K562 (cell line): ENCODE measurements at regions not wholly inside any gene's neighbourhood (a gene's known extent, or its start where the extent isn't known, plus 50 kb on each side); places are given as distances from the start of the nearest gene placed in this dataset.

Source experiments
- ARHGAP35 ChIP-seq: fragments of 450-650 bp; IDR thresholded peaks from 2 replicates; pipeline ENCODE4 v1.6.1; 2018; ENCODE audit not compliant: partially characterized antibody
- NR4A1 ChIP-seq, 2 experiments: fragments of 250-450 bp in 1 of 2; fragments of 450-650 bp in 1 of 2; sonication (Bioruptor Pico) in 1 of 2; IDR thresholded peaks; 2 replicates each; pipeline versions ENCODE4 v1.4.0 to v1.6.1; 2016 to 2020; ENCODE audit warnings: mild to moderate bottlenecking in 2 of 2, missing compliant biosample characterization in 1 of 2, missing genetic modification characterization in 1 of 2, moderate library complexity in 1 of 2
- RBBP5 ChIP-seq: fragments of 200-600 bp; sonication (generic); IDR thresholded peaks from 2 replicates; pipeline ENCODE4 v1.6.1; 2012; ENCODE audit warnings: borderline replicate concordance, mild to moderate bottlenecking, low read length, control low read depth, inconsistent platforms; ENCODE audit not compliant: insufficient read depth, poor library complexity, severe bottlenecking
- SMAD1 ChIP-seq: fragments of 150-350 bp; IDR thresholded peaks from 2 replicates; pipeline ENCODE4 v1.6.1; 2014; ENCODE audit warnings: low read length, low read depth; ENCODE audit not compliant: partially characterized antibody
- TBP ChIP-seq: optimal IDR thresholded peaks from 2 replicates; pipeline ENCODE3; 2011; ENCODE audit warnings: low read depth, low read length, improper control_type of control experiment
- ZKSCAN1 ChIP-seq: fragments of 150-350 bp; IDR thresholded peaks from 2 replicates; pipeline ENCODE4 v1.6.1; 2016; ENCODE audit warnings: low read depth, low read length
- ZNF140 ChIP-seq: fragments of 250-450 bp; sonication (Bioruptor Pico); IDR thresholded peaks from 2 replicates; pipeline ENCODE4 v1.8.0; 2021; ENCODE audit warnings: moderate library complexity, mild to moderate bottlenecking, inconsistent platforms
- ZNF184 ChIP-seq: sonication (generic); formaldehyde crosslinking; IDR thresholded peaks from 2 replicates; pipeline ENCODE4 v1.5.0; 2020; ENCODE audit warnings: missing genetic modification reagents
- ZNF274 ChIP-seq: IDR thresholded peaks from 2 replicates; pipeline ENCODE4 v1.6.1; 2011; ENCODE audit warnings: low read depth, mild to moderate bottlenecking, low read length, moderate library complexity, borderline replicate concordance
- TF ChIP-seq, protein P1 (sequence below): fragments of 250-450 bp; sonication (Bioruptor Pico); IDR thresholded peaks from 2 replicates; pipeline ENCODE4 v1.4.0; 2020
- TF ChIP-seq, protein P2 (sequence below): fragments of 450-650 bp; formaldehyde crosslinking; IDR thresholded peaks from 2 replicates; pipeline ENCODE4 v1.4.0; 2020; ENCODE audit warnings: mild to moderate bottlenecking, moderate library complexity
- TF ChIP-seq, protein P3 (sequence below): IDR thresholded peaks from 3 replicates; pipeline ENCODE4 v1.6.1; 2011; ENCODE audit warnings: borderline replicate concordance, mild to moderate bottlenecking, moderate library complexity; ENCODE audit not compliant: insufficient read length; ENCODE audit errors: extremely low read depth

DNA sequence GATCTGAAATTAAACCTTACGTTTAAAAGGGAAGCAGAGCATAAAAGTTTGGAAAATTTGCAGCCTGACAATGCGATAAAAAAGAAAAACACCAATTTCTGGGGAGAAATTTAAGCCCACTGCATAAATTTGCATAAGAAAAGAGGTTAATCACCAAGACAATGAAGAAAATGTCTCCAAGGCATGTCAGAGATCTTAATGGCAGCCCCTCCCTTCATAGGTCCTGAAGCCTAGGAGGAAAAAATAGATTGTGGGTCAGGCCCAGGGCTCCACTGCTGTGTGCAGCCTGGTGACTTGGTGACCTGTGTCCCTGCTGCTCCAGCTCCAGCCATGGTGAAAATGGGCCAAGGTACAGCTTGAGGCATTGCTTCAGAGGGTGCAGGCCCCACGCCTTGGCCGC, 264.0 kb upstream of the CT83 start (continued):
- TF ChIP-seq, protein P1, sequence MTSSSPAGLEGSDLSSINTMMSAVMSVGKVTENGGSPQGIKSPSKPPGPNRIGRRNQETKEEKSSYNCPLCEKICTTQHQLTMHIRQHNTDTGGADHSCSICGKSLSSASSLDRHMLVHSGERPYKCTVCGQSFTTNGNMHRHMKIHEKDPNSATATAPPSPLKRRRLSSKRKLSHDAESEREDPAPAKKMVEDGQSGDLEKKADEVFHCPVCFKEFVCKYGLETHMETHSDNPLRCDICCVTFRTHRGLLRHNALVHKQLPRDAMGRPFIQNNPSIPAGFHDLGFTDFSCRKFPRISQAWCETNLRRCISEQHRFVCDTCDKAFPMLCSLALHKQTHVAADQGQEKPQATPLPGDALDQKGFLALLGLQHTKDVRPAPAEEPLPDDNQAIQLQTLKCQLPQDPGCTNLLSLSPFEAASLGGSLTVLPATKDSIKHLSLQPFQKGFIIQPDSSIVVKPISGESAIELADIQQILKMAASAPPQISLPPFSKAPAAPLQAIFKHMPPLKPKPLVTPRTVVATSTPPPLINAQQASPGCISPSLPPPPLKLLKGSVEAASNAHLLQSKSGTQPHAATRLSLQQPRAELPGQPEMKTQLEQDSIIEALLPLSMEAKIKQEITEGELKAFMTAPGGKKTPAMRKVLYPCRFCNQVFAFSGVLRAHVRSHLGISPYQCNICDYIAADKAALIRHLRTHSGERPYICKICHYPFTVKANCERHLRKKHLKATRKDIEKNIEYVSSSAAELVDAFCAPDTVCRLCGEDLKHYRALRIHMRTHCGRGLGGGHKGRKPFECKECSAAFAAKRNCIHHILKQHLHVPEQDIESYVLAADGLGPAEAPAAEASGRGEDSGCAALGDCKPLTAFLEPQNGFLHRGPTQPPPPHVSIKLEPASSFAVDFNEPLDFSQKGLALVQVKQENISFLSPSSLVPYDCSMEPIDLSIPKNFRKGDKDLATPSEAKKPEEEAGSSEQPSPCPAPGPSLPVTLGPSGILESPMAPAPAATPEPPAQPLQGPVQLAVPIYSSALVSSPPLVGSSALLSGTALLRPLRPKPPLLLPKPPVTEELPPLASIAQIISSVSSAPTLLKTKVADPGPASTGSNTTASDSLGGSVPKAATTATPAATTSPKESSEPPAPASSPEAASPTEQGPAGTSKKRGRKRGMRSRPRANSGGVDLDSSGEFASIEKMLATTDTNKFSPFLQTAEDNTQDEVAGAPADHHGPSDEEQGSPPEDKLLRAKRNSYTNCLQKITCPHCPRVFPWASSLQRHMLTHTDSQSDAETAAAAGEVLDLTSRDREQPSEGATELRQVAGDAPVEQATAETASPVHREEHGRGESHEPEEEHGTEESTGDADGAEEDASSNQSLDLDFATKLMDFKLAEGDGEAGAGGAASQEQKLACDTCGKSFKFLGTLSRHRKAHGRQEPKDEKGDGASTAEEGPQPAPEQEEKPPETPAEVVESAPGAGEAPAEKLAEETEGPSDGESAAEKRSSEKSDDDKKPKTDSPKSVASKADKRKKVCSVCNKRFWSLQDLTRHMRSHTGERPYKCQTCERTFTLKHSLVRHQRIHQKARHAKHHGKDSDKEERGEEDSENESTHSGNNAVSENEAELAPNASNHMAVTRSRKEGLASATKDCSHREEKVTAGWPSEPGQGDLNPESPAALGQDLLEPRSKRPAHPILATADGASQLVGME (CRISPR knock-in tag), result no peak
- TF ChIP-seq SMAD1 (no peak), ZNF140 (CRISPR knock-in tag) (no peak), ZNF184 (CRISPR knock-in tag) (no peak), TBP (no peak), ZNF274 (no peak), ARHGAP35 (no peak), NR4A1 (CRISPR knock-in tag; IDR thresholded peaks at IDR 0.05) (no peak), NR4A1 (tag; IDR thresholded peaks at IDR 0.05) (no peak), ZKSCAN1 (no peak), RBBP5 (no peak)
- TF ChIP-seq, protein P2, sequence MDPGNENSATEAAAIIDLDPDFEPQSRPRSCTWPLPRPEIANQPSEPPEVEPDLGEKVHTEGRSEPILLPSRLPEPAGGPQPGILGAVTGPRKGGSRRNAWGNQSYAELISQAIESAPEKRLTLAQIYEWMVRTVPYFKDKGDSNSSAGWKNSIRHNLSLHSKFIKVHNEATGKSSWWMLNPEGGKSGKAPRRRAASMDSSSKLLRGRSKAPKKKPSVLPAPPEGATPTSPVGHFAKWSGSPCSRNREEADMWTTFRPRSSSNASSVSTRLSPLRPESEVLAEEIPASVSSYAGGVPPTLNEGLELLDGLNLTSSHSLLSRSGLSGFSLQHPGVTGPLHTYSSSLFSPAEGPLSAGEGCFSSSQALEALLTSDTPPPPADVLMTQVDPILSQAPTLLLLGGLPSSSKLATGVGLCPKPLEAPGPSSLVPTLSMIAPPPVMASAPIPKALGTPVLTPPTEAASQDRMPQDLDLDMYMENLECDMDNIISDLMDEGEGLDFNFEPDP (CRISPR knock-in tag), result no peak
- TF ChIP-seq, protein P3, sequence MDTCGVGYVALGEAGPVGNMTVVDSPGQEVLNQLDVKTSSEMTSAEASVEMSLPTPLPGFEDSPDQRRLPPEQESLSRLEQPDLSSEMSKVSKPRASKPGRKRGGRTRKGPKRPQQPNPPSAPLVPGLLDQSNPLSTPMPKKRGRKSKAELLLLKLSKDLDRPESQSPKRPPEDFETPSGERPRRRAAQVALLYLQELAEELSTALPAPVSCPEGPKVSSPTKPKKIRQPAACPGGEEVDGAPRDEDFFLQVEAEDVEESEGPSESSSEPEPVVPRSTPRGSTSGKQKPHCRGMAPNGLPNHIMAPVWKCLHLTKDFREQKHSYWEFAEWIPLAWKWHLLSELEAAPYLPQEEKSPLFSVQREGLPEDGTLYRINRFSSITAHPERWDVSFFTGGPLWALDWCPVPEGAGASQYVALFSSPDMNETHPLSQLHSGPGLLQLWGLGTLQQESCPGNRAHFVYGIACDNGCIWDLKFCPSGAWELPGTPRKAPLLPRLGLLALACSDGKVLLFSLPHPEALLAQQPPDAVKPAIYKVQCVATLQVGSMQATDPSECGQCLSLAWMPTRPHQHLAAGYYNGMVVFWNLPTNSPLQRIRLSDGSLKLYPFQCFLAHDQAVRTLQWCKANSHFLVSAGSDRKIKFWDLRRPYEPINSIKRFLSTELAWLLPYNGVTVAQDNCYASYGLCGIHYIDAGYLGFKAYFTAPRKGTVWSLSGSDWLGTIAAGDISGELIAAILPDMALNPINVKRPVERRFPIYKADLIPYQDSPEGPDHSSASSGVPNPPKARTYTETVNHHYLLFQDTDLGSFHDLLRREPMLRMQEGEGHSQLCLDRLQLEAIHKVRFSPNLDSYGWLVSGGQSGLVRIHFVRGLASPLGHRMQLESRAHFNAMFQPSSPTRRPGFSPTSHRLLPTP, result no peak
